ENCODE measurements at regions not wholly inside any gene's neighbourhood (a gene's known extent, or its start where the extent isn't known, plus 50 kb on each side); places are given as distances from the start of the nearest gene placed in this dataset.

DNA sequence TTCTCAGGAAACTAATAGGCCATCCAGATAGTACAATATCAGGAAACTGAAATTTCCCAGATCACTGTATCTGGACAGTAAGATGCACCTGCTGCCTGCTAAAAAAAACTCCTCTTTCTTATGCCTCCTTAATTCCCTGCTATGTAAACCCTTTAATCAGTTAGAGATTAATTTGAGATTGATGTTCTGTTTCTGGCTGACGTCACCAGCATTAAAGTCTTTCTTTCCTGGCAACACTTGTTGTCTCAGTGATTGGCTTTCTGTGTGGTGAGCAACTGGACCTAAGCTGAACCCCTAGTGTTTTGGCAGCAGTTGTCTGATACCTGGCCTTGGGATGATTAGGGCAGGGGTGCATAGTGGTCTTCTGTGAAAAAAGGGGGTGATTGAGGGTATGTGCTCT is 175.8 kb downstream of the TENT4A start:
- TF ChIP-seq EP300 (IDR thresholded peaks at IDR 0.05; ENCODE audit: borderline replicate concordance) = no peak
- no peak for TF ChIP-seq EGR1 (IDR thresholded peaks at IDR 0.05)
- TF ChIP-seq USF1 (IDR thresholded peaks at IDR 0.05) = no peak
- no peak for TF ChIP-seq CEBPB (IDR thresholded peaks at IDR 0.05)
- no peak for TF ChIP-seq CREB1 (IDR thresholded peaks at IDR 0.05; ENCODE audit: low read depth)
- no peak for TF ChIP-seq RAD21 (IDR thresholded peaks at IDR 0.05; ENCODE audit: low read depth)
- TF ChIP-seq MAX (IDR thresholded peaks at IDR 0.05) = no peak
- TF ChIP-seq, protein P1, sequence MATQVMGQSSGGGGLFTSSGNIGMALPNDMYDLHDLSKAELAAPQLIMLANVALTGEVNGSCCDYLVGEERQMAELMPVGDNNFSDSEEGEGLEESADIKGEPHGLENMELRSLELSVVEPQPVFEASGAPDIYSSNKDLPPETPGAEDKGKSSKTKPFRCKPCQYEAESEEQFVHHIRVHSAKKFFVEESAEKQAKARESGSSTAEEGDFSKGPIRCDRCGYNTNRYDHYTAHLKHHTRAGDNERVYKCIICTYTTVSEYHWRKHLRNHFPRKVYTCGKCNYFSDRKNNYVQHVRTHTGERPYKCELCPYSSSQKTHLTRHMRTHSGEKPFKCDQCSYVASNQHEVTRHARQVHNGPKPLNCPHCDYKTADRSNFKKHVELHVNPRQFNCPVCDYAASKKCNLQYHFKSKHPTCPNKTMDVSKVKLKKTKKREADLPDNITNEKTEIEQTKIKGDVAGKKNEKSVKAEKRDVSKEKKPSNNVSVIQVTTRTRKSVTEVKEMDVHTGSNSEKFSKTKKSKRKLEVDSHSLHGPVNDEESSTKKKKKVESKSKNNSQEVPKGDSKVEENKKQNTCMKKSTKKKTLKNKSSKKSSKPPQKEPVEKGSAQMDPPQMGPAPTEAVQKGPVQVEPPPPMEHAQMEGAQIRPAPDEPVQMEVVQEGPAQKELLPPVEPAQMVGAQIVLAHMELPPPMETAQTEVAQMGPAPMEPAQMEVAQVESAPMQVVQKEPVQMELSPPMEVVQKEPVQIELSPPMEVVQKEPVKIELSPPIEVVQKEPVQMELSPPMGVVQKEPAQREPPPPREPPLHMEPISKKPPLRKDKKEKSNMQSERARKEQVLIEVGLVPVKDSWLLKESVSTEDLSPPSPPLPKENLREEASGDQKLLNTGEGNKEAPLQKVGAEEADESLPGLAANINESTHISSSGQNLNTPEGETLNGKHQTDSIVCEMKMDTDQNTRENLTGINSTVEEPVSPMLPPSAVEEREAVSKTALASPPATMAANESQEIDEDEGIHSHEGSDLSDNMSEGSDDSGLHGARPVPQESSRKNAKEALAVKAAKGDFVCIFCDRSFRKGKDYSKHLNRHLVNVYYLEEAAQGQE (IDR thresholded peaks at IDR 0.05; ENCODE audit: low read depth) = no peak
- TF ChIP-seq FOXM1 (IDR thresholded peaks at IDR 0.05; ENCODE audit: borderline replicate concordance, low read depth) = no peak
- no peak for TF ChIP-seq TAF1 (IDR thresholded peaks at IDR 0.05; ENCODE audit: low read depth)
- TF ChIP-seq YY1 (IDR thresholded peaks at IDR 0.05; ENCODE audit: low read depth) = no peak
- TF ChIP-seq ZBTB7A (IDR thresholded peaks at IDR 0.05; ENCODE audit: low read depth) = no peak
- no peak for TF ChIP-seq TCF12 (IDR thresholded peaks at IDR 0.05; ENCODE audit: low read depth)
- no peak for TF ChIP-seq TEAD4 (IDR thresholded peaks at IDR 0.05)
- TF ChIP-seq NFIC (IDR thresholded peaks at IDR 0.05) = no peak

- TF ChIP-seq FOXM1 (IDR thresholded peaks at IDR 0.05; ENCODE audit: borderline replicate concordance, low read depth) = no peak
- no peak for TF ChIP-seq TAF1 (IDR thresholded peaks at IDR 0.05; ENCODE audit: low read depth)
- TF ChIP-seq EP300 (IDR thresholded peaks at IDR 0.05; ENCODE audit: borderline replicate concordance) = no peak
- TF ChIP-seq CEBPB (IDR thresholded peaks at IDR 0.05) = no peak
- no peak for TF ChIP-seq EGR1 (IDR thresholded peaks at IDR 0.05)
- no peak for TF ChIP-seq YY1 (IDR thresholded peaks at IDR 0.05; ENCODE audit: low read depth)
- no peak for TF ChIP-seq ZBTB7A (IDR thresholded peaks at IDR 0.05; ENCODE audit: low read depth)
- no peak for TF ChIP-seq RAD21 (IDR thresholded peaks at IDR 0.05; ENCODE audit: low read depth)
Observed at GRCh38 chr5:6899221-6899620, 186.0 kb downstream of the TENT4A start.

- TF ChIP-seq FOXM1 (IDR thresholded peaks at IDR 0.05; ENCODE audit: borderline replicate concordance, low read depth) = no peak
- TF ChIP-seq YY1 (IDR thresholded peaks at IDR 0.05; ENCODE audit: low read depth) = no peak
- TF ChIP-seq TCF12 (IDR thresholded peaks at IDR 0.05; ENCODE audit: low read depth) = no peak
- no peak for TF ChIP-seq EP300 (IDR thresholded peaks at IDR 0.05; ENCODE audit: borderline replicate concordance)
- TF ChIP-seq USF1 (IDR thresholded peaks at IDR 0.05) = no peak
- no peak for TF ChIP-seq CEBPB (IDR thresholded peaks at IDR 0.05)
- no peak for TF ChIP-seq CREB1 (IDR thresholded peaks at IDR 0.05; ENCODE audit: low read depth)
- TF ChIP-seq NFIC (IDR thresholded peaks at IDR 0.05) = no peak
- TF ChIP-seq, protein P1 (IDR thresholded peaks at IDR 0.05; ENCODE audit: low read depth) = no peak
- no peak for TF ChIP-seq TEAD4 (IDR thresholded peaks at IDR 0.05)
- no peak for TF ChIP-seq RAD21 (IDR thresholded peaks at IDR 0.05; ENCODE audit: low read depth)
- no peak for TF ChIP-seq TAF1 (IDR thresholded peaks at IDR 0.05; ENCODE audit: low read depth)
Observed at GRCh38 chr5:6900247-6901227, 187.3 kb downstream of the TENT4A start.

DNA sequence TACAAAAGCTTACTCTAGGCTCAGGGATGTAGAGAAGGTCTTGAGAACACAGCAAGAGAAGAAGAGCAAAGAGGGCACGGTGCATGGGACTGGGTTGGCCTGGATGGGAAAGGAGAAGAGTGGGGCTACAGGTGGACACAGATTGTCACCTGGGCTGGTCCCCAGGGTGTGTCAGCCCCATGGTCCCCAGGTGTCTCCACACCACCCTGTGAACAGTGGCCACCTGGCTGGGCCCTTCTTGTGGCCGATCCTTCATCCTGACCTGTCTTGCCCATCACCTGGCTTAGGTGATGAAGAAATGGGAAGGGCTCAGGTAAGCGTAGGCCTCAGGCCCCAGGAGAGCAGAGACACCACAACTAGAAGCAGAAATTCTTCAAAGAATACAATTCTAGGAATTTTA is 188.9 kb downstream of the TENT4A start:
- no peak for TF ChIP-seq ZBTB7A (IDR thresholded peaks at IDR 0.05; ENCODE audit: low read depth)
- TF ChIP-seq MAX (IDR thresholded peaks at IDR 0.05) = no peak
- no peak for TF ChIP-seq YY1 (IDR thresholded peaks at IDR 0.05; ENCODE audit: low read depth)
- TF ChIP-seq NFIC (IDR thresholded peaks at IDR 0.05) = no peak
- no peak for TF ChIP-seq EP300 (IDR thresholded peaks at IDR 0.05; ENCODE audit: borderline replicate concordance)
- TF ChIP-seq, protein P1 (IDR thresholded peaks at IDR 0.05; ENCODE audit: low read depth) = no peak
- no peak for TF ChIP-seq CEBPB (IDR thresholded peaks at IDR 0.05)
- TF ChIP-seq FOXM1 (IDR thresholded peaks at IDR 0.05; ENCODE audit: borderline replicate concordance, low read depth) = no peak
- TF ChIP-seq USF1 (IDR thresholded peaks at IDR 0.05) = no peak
- TF ChIP-seq RAD21 (IDR thresholded peaks at IDR 0.05; ENCODE audit: low read depth) = no peak
- no peak for TF ChIP-seq TEAD4 (IDR thresholded peaks at IDR 0.05)
- TF ChIP-seq TCF12 (IDR thresholded peaks at IDR 0.05; ENCODE audit: low read depth) = no peak
- TF ChIP-seq TAF1 (IDR thresholded peaks at IDR 0.05; ENCODE audit: low read depth) = no peak

Data from Ishikawa (cell line).